NCI-H1930 (cell line): ENCODE measurements at regions not wholly inside any gene's neighbourhood (a gene's known extent, or its start where the extent isn't known, plus 50 kb on each side); places are given as distances from the start of the nearest gene placed in this dataset.
"Not testable (repeated sequence)": the region's sequence is repeated elsewhere in the genome, so short reads cannot be mapped to it uniquely, and the experiment has no call there.

Experiments used
- DNase-seq, 2 experiments: peaks; one replicate each; lab custom pipeline; 2025; lab: John Stamatoyannopoulos, UW

DNA sequence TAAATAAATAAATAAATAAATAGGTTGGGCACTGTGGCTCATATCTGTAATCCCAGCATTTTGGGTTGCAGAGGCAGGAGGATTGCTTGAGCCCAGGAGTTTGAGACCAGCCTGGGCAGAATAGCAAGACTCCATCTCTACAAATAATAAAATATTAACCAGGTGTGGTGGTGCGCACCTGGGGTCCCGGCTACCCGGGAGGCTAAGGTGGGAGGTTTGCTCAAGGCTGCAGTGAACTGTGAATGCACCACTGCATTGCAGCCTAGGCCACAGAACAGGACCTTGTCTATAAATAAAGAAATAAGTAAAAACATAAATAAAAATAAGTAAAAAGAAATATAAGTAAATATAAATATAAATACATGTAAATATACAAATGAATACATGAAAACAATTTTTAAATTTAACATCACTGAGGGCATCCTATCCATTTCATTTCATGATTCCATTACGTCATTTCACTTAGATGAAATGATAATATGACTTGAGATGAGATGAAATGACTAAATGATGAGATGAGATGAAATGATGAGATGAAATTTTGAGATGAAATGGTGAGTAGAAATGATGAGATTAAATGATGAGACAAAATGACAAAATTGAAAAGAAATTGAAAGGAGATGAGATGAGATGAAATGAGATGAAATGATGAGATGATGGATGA is 233.4 kb downstream of the GOLGA6L6 start:
- DNase-seq: not testable (repeated sequence)

DNA sequence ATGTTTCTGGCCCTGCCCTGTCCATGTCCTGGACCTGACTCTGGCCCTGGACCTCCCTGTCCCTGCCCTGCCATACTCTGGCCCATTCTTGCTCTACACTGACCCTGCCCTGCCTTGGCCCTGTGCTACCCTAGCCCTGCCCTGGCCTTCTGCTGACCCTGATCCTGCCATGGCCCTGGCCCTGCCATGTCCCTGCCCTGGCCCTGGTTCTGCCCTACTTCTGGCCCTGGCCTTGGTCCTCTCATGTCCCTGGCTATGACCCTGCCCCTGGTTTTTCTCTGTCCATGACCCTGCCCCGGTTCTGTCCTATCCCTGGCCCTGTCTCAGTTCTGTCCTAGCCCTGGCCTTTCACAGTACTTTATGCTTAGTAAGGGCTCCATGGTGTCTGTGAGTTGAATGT is 234.5 kb downstream of the GOLGA6L6 start:
- not testable (repeated sequence) for DNase-seq

- DNase-seq: not testable (repeated sequence)
Observed at GRCh38 chr15:20306497-20307106, 235.0 kb downstream of the GOLGA6L6 start.

- DNase-seq: not testable (repeated sequence)
Observed at GRCh38 chr15:20305912-20306311, 235.7 kb downstream of the GOLGA6L6 start.

- not testable (repeated sequence) for DNase-seq
Observed at GRCh38 chr15:20305015-20305465, 236.6 kb downstream of the GOLGA6L6 start.

GRCh38 chr15:20304282-20305014 is 237.2 kb downstream of the GOLGA6L6 start:
- not testable (repeated sequence) for DNase-seq

DNA sequence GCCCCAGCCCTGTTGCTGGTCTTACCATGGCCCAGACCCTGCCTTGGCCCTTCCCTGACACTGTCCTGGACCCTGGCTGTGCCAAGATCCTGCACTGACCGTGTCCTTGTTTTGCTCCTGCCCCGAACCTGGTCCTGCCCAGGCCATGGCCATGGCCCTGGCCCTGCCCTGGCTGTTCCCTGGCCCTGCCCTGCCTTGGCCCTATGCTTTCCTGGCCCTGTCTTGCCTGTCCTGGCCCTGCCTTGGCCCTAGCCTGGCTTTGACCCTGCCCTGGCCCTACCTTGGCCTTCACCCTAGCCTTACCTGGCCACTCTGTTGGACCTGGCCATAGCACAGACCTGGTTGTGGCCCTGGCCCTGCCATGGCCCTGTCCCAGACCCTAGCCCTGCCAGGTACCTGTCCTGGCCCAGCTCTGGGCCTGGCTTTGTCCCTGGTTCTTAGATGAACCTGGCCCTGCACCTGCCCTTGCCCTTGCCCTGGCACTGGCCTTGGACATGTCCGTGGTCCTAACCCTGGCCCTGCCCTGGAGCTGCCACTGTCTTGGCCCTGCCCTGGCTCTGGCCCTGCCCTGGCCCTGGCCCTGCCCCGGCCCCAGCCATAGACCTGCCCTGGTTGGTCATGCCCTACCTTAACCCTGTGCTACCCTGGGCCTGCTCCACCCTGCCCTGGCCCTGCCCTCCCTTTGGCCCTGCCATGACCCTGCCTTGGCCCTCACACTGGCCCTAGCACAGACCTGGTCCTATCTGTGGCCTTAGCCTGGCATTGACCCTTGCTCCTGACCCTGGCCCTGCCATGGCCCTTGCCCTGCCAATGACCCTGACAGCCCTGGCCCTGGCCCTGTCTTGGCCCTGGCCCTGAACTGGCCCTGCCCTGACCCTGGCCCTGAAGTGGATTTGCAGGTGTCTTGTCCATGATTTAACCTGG is 238.1 kb downstream of the GOLGA6L6 start:
- not testable (repeated sequence) for DNase-seq

DNA sequence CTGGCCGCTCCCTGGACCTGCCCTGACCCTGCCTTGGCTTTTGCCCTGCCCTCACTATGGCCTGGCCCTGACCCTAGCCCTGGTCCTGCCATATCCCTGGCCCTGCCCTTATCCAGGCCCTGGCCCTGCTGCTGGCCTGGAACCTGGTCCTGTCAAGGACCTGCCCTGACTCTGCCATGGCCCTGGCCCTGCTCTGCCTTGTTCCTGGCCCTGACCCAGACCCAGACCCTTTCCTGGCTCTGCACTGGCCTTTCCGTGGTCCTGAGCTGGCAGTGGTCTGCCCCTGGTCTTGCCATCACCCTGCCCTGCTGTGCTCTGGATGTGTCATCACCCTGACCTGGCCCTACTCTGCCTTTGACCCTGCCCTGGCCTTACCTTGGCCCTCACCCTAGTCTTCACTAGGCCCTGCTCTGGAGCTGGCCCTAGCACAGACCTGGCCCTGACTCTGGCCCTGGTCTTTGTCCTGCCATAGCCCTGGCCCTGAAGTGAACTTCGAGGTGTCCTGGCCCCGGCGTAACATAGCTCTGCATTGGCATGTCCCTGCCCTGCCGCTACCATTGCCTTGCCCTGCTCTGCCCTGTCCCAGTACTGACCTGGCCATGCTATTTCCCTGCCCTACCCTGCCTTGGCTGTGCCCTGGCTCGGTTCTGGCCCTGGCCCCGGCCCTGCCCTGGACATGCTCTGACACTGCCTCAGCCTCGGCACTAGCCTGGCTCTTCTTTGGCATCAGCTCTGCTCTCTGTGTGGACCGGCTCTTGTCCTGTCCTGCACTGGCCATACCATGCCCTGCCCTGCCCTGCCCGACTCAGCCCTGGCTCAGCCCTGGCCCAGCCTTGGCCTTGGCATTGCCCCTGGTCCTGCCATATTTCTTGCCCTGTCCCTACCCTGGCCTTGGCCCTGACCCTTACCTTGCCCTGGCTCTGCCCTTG is 239.2 kb downstream of the GOLGA6L6 start:
- DNase-seq: not testable (repeated sequence)

DNA sequence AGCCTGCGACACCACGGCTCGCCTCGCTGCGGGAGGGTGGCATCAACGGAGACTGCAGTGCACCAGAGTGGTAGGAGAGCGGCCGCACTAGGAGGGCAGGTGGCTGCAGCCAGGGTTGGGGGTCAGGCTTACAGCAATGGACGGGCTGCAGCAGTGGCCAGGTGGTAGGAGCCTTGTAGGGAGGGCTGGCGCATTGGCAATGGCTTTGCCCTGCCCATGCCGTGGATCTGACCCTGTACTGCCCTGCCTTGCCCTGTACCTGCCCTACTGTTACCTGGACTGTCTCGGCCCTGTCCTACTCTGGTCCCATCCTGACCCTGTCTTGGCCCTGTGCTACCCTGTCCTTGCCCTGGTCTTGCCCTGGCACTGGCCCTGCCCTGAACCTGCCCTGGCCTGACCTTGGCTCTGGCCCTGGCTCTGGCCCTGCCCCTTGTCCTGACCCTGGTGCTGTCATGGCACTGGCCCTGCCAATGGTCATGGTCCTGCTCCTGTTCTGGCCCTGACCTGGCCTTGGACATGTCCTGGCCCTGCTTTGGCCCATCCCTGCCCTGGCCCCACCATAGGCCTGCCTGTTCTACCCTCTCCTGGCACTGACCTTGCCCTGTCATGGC is 240.0 kb downstream of the GOLGA6L6 start:
- not testable (repeated sequence) for DNase-seq

DNA sequence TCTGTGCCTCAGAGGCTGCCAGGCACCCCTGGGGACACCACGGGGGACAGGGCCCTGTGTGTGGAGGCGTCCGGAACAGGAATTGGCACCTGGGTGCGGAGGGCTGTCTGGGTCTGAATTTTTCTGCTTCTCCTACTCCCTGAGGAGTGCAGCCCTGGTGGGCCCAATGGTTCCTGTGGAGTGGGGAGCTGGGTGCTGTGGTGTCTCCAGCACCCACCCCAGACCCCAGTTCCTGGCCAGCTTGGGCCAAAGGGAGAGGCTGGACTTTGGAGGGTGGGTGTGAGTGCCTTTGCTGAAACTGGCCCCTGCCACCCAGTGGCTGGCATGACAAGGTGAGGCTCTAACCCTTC is 240.6 kb downstream of the GOLGA6L6 start:
- DNase-seq: not testable (repeated sequence)

- not testable (repeated sequence) for DNase-seq
Observed at GRCh38 chr15:20300351-20301040, 241.1 kb downstream of the GOLGA6L6 start.

GRCh38 chr15:20297603-20298123 is 243.9 kb downstream of the GOLGA6L6 start:
- not testable (repeated sequence) for DNase-seq

DNA sequence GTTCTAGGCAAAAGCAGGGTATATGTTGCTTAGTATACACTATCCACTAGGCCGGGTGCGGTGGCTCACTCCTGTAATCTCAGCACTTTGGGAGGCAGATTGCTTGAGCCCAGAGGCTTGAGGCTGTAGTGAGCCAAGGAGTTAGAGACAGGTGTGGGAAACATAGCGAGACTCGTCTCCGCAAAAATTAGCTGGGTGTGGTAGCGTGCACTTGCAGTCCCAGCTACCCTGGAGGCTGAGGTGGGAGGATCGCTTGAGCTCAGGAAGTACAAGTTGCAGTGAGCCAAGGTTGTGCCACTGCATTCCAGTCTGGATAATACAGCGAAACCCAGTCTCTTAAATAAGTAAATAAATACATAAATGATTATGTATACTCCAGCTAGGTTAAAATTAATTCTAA is 245.3 kb downstream of the GOLGA6L6 start:
- DNase-seq: not testable (repeated sequence)

DNA sequence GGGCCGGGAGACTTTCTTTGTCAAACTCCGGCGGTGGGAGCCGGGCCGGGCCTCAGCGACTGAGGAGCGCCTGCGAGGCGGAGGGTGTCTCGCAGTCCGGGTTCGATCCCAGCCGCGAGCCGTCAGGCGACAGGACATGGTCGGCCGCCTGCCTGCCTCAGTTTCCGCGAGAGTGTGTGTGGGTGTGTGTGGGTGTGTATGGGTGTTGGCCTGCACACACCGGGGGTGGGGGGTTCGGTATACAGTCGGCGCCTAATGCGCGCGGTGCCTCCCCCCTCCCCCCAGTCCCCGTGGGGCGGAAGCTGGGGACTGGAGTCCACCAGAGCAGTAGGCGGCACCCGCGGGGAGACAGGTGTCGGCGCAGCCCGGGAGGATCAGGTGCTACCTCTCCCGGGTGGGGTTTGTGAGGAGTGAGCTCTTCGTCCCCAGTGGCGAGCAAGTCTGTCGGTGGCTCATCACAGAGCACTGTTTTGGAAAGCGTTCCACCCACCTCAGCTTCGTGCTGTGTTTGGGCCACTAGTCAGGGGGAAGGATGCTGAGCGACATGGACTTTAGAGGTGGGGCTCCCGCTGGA is 246.3 kb downstream of the GOLGA6L6 start:
- DNase-seq: no peak

GRCh38 chr15:20294651-20295237 is 246.9 kb downstream of the GOLGA6L6 start:
- DNase-seq: no peak

GRCh38 chr15:20292422-20293005 is 249.1 kb downstream of the GOLGA6L6 start:
- DNase-seq: not testable (repeated sequence)

- DNase-seq: not testable (repeated sequence)
Observed at GRCh38 chr15:20291616-20292015, 250.0 kb downstream of the GOLGA6L6 start.

GRCh38 chr15:20290606-20291005 is 251.0 kb downstream of the GOLGA6L6 start:
- DNase-seq: not testable (repeated sequence)
